GM23248 (cell line): ENCODE measurements at regions not wholly inside any gene's neighbourhood (a gene's known extent, or its start where the extent isn't known, plus 50 kb on each side); places are given as distances from the start of the nearest gene placed in this dataset.

ENCODE experiments used
- EZH2 ChIP-seq: fragments of 200-600 bp; sonication (generic); IDR thresholded peaks from 2 replicates; pipeline ENCODE4 v1.6.1; 2018; ENCODE audit warnings: antibody characterized with exemption, mild to moderate bottlenecking; ENCODE audit not compliant: insufficient read depth, poor library complexity, severe bottlenecking
- EZH2phosphoT487 ChIP-seq: fragments of 200-600 bp; sonication (generic); IDR thresholded peaks from 2 replicates; pipeline ENCODE4 v1.6.1; 2018; ENCODE audit warnings: antibody characterized with exemption, moderate library complexity, mild to moderate bottlenecking, low read depth; ENCODE audit not compliant: insufficient read depth

DNA sequence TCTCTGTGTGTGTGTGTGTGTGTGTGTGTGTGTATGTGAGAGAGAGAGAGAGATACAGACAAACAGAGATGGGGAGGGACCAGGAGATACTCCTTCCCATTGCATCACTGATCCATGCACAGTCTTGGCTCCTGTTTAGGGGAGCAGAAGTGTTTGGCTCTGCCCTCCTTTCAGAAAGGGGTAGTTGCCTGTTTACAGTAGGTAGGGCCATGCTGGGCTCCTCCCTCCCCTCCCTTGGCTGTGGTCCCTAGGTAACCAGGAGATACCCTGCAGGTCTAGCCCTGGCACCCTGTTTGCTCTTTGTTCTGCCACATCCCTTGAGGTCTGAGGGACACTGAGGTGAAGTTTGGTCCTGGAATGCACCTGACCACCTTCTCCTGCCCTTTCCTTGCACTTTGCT, 95.3 kb downstream of the RAMP3 start:
- TF ChIP-seq EZH2, result no peak
- no peak for TF ChIP-seq EZH2phosphoT487
